ENCODE measurements at regions not wholly inside any gene's neighbourhood (a gene's known extent, or its start where the extent isn't known, plus 50 kb on each side); places are given as distances from the start of the nearest gene placed in this dataset.
A peak's percentile ranks its signal among the peaks of the same experiment; 100 is the strongest.

GRCh38 chr4:108520807-108521206 lies 99.6 kb upstream of the RPL34 start:
- DNase-seq = no peak

- no peak for DNase-seq
These were observed 100.3 kb upstream of the RPL34 start for GRCh38 chr4:108519911-108520601.

GRCh38 chr4:108519208-108519833 lies 101.1 kb upstream of the RPL34 start:
- no peak for DNase-seq

- peak; percentile 87 for DNase-seq
These were observed 107.5 kb upstream of the RPL34 start for GRCh38 chr4:108512615-108513505.

- DNase-seq = no peak
These were observed 108.8 kb upstream of the RPL34 start for GRCh38 chr4:108511618-108512017.

GRCh38 chr4:108502356-108502755 lies 118.0 kb upstream of the RPL34 start:
- DNase-seq = peak; percentile 56

GRCh38 chr4:108498925-108499324 lies 121.5 kb upstream of the RPL34 start:
- no peak for DNase-seq

GRCh38 chr4:108493596-108493931 lies 126.8 kb upstream of the RPL34 start:
- no peak for DNase-seq

- DNase-seq = peak; percentile 57
These were observed 127.4 kb upstream of the RPL34 start for GRCh38 chr4:108492816-108493595.

GRCh38 chr4:108488865-108489264 lies 131.5 kb upstream of the RPL34 start:
- DNase-seq = peak; percentile 10

- no peak for DNase-seq
These were observed 134.3 kb upstream of the RPL34 start for GRCh38 chr4:108486046-108486445.

- peak; percentile 37 for DNase-seq
These were observed 136.2 kb upstream of the RPL34 start for GRCh38 chr4:108484187-108484586.

GRCh38 chr4:108483650-108484049 lies 136.7 kb upstream of the RPL34 start:
- peak; percentile 16 for DNase-seq

GRCh38 chr4:108483079-108483478 lies 137.3 kb upstream of the RPL34 start:
- DNase-seq = peak; percentile 14

GRCh38 chr4:108480881-108481280 lies 139.5 kb upstream of the RPL34 start:
- DNase-seq = peak; percentile 30

- DNase-seq = no peak
These were observed 142.8 kb upstream of the RPL34 start for GRCh38 chr4:108477527-108478108.

GRCh38 chr4:108473163-108473720 lies 147.1 kb upstream of the RPL34 start:
- DNase-seq = peak; percentile 22

GRCh38 chr4:108466936-108467902 lies 153.2 kb upstream of the RPL34 start:
- DNase-seq = peak; percentile 67

- peak; percentile 15 for DNase-seq
These were observed 154.4 kb upstream of the RPL34 start for GRCh38 chr4:108465886-108466500.

GRCh38 chr4:108458681-108459080 lies 161.7 kb upstream of the RPL34 start:
- no peak for DNase-seq

- peak; percentile 45 for DNase-seq
These were observed 166.1 kb upstream of the RPL34 start for GRCh38 chr4:108454227-108454626.

Data from NCI-H69 (cell line).